Esophagus (tissue), 2 donors: ENCODE measurements at regions not wholly inside any gene's neighbourhood (a gene's known extent, or its start where the extent isn't known, plus 50 kb on each side); places are given as distances from the start of the nearest gene placed in this dataset.

Source experiments
- H3K27ac ChIP-seq, 2 donors: one replicate each; pipeline ENCODE4 v1.5.1; 2013; ENCODE audit warnings: low read depth in 2 of 2, mild to moderate bottlenecking in 2 of 2, inconsistent platforms in 1 of 2, low read length in 1 of 2, moderate library complexity in 1 of 2
- H3K27me3 ChIP-seq, 2 donors: one replicate each; pipeline ENCODE4 v1.6.1; 2013; ENCODE audit warnings: low read length in 2 of 2, control low read depth in 1 of 2, mild to moderate bottlenecking in 1 of 2; ENCODE audit not compliant: insufficient read depth in 2 of 2, control insufficient read depth in 1 of 2
- H3K36me3 ChIP-seq, 2 donors: one replicate each; pipeline ENCODE4 v1.6.1; 2013; ENCODE audit warnings: low read length in 1 of 2; ENCODE audit not compliant: control insufficient read depth in 2 of 2, insufficient read depth in 2 of 2
- H3K4me1 ChIP-seq, 2 donors: one replicate each; pipeline ENCODE4 v1.6.1; 2013; ENCODE audit warnings: low read length in 1 of 2; ENCODE audit not compliant: control insufficient read depth in 2 of 2, insufficient read depth in 2 of 2
- H3K4me3 ChIP-seq, 2 donors: one replicate each; pipeline ENCODE4 v1.5.1; 2013; ENCODE audit warnings: low read length in 2 of 2, mild to moderate bottlenecking in 2 of 2, low read depth in 1 of 2, moderate library complexity in 1 of 2
- H3K9me3 ChIP-seq, 2 donors: one replicate each; pipeline ENCODE4 v1.6.1; 2013; ENCODE audit warnings: mild to moderate bottlenecking in 2 of 2, low read depth in 1 of 2, low read length in 1 of 2, moderate library complexity in 1 of 2; ENCODE audit not compliant: control insufficient read depth in 2 of 2, insufficient read depth in 1 of 2
- WGBS, 2 donors: extraction: QIAGEN DNeasy Blood & Tissue Kit; methylation state at CpG; one replicate each; pipeline ENCODE4 v1.1.7; 2013; 5-methylcytosine and 5-hydroxymethylcytosine counted together
- donor health status: healthy with polysubstance abuse.
- donor health status: Bipolar disorder and iron deficiency.

- no peaks in the 10 kb centered on the region for H3K36me3 ChIP-seq
- no peak overlapping the region for H3K4me3 ChIP-seq
- peaks cover 0 to 13% of the 10 kb centered on the region in 2 donors for H3K4me1 ChIP-seq
- H3K27me3 ChIP-seq = no peaks in the 10 kb centered on the region
- no peaks in the 10 kb centered on the region for H3K9me3 ChIP-seq
- peak overlapping the region; percentile 45 to 80 for H3K27ac ChIP-seq
- 51 to 53% methylated on average over 6 of the region's 6 CpGs for WGBS, 2 donors
These were observed 146.5 kb downstream of the SYK start for GRCh38 chr9:90948156-90948555.

- no peak overlapping the region for H3K27ac ChIP-seq
- WGBS, 2 donors = 28 to 43% methylated on average over 3 of the region's 3 CpGs
- H3K27me3 ChIP-seq = no peaks in the 10 kb centered on the region
- H3K9me3 ChIP-seq = no peaks in the 10 kb centered on the region
- no peak overlapping the region for H3K4me3 ChIP-seq
- no peaks in the 10 kb centered on the region for H3K36me3 ChIP-seq
- H3K4me1 ChIP-seq = peaks cover 0 to 2% of the 10 kb centered on the region in 2 donors
These were observed 149.0 kb downstream of the SYK start for GRCh38 chr9:90950600-90950999.

GRCh38 chr9:90953200-90953599 lies 151.6 kb downstream of the SYK start:
- Histone ChIP-seq H3K27ac (no peak overlapping the region), H3K4me3 (no peak overlapping the region), H3K36me3 (no peaks in the 10 kb centered on the region), H3K4me1 (peaks cover 0 to 4% of the 10 kb centered on the region in 2 donors), H3K27me3 (no peaks in the 10 kb centered on the region), H3K9me3 (no peaks in the 10 kb centered on the region)
- WGBS, 2 donors = 58 to 64% methylated on average over 3 of the region's 3 CpGs

GRCh38 chr9:90953805-90954204 lies 152.2 kb downstream of the SYK start:
- no peaks in the 10 kb centered on the region for H3K27me3 ChIP-seq
- no peak overlapping the region for H3K4me3 ChIP-seq
- 76 to 77% methylated on average over 3 of the region's 3 CpGs for WGBS, 2 donors
- no peak overlapping the region for H3K27ac ChIP-seq
- H3K36me3 ChIP-seq = no peaks in the 10 kb centered on the region
- H3K9me3 ChIP-seq = no peaks in the 10 kb centered on the region
- H3K4me1 ChIP-seq = peaks cover 2 to 5% of the 10 kb centered on the region in 2 donors

- Histone ChIP-seq H3K4me3 (no peak overlapping the region), H3K4me1 (peaks cover 2 to 5% of the 10 kb centered on the region in 2 donors), H3K36me3 (no peaks in the 10 kb centered on the region), H3K27me3 (no peaks in the 10 kb centered on the region), H3K27ac (no peak overlapping the region), H3K9me3 (no peaks in the 10 kb centered on the region)
- WGBS, 2 donors = 78 to 81% methylated on average over 9 of the region's 9 CpGs
These were observed 154.6 kb downstream of the SYK start for GRCh38 chr9:90956026-90956810.

- no peaks in the 10 kb centered on the region for H3K36me3 ChIP-seq
- H3K4me3 ChIP-seq = no peak overlapping the region
- WGBS, 2 donors = 61 to 71% methylated on average over 2 of the region's 2 CpGs
- H3K27ac ChIP-seq = no peak overlapping the region
- H3K27me3 ChIP-seq = no peaks in the 10 kb centered on the region
- no peaks in the 10 kb centered on the region for H3K9me3 ChIP-seq
- H3K4me1 ChIP-seq = peaks cover 4 to 5% of the 10 kb centered on the region in 2 donors
These were observed 156.7 kb downstream of the SYK start for GRCh38 chr9:90958328-90958727.

- H3K27ac ChIP-seq = no peak overlapping the region
- no peaks in the 10 kb centered on the region for H3K36me3 ChIP-seq
- H3K4me3 ChIP-seq = no peak overlapping the region
- peaks cover 5 to 11% of the 10 kb centered on the region in 2 donors for H3K4me1 ChIP-seq
- no peaks in the 10 kb centered on the region for H3K27me3 ChIP-seq
- no peaks in the 10 kb centered on the region for H3K9me3 ChIP-seq
- WGBS, 2 donors = 61 to 66% methylated on average over 5 of the region's 5 CpGs
These were observed 159.3 kb downstream of the SYK start for GRCh38 chr9:90960941-90961340.

- H3K27me3 ChIP-seq = no peaks in the 10 kb centered on the region
- no peak overlapping the region for H3K4me3 ChIP-seq
- H3K4me1 ChIP-seq = peaks cover 6 to 13% of the 10 kb centered on the region in 2 donors
- 31 to 41% methylated on average over 10 of the region's 10 CpGs for WGBS, 2 donors
- H3K36me3 ChIP-seq = no peaks in the 10 kb centered on the region
- H3K9me3 ChIP-seq = no peaks in the 10 kb centered on the region
- no peak overlapping the region for H3K27ac ChIP-seq
These were observed 159.8 kb downstream of the SYK start for GRCh38 chr9:90961375-90961774.

- Histone ChIP-seq H3K36me3 (no peaks in the 10 kb centered on the region), H3K27ac (peak overlapping the region; percentile 73 to 75), H3K4me3 (peak overlapping the region in 1 of 2 donors; percentile 16), H3K27me3 (no peaks in the 10 kb centered on the region), H3K4me1 (peaks cover 9 to 13% of the 10 kb centered on the region in 2 donors), H3K9me3 (no peaks in the 10 kb centered on the region)
- 59 to 74% methylated on average over 26 of the region's 26 CpGs for WGBS, 2 donors
These were observed 162.7 kb downstream of the SYK start for GRCh38 chr9:90964101-90965020.
